ENCODE measurements at regions not wholly inside any gene's neighbourhood (a gene's known extent, or its start where the extent isn't known, plus 50 kb on each side); places are given as distances from the start of the nearest gene placed in this dataset.
"Not testable (repeated sequence)": the region's sequence is repeated elsewhere in the genome, so short reads cannot be mapped to it uniquely, and the experiment has no call there.

- no peak for DNase-seq (ENCODE audit: low spot score)
Observed at GRCh38 chr6:74579794-74580193, 626.1 kb downstream of the COL12A1 start.

GRCh38 chr6:74579047-74579446 lies 626.8 kb downstream of the COL12A1 start:
- no peak for DNase-seq (ENCODE audit: low spot score)

GRCh38 chr6:74578339-74578738 lies 627.5 kb downstream of the COL12A1 start:
- peak; percentile 62 for DNase-seq (ENCODE audit: low spot score)

- no peak for DNase-seq (ENCODE audit: low spot score)
Observed at GRCh38 chr6:74577619-74578018, 628.2 kb downstream of the COL12A1 start.

GRCh38 chr6:74574794-74575193 lies 631.1 kb downstream of the COL12A1 start:
- DNase-seq (ENCODE audit: low spot score): peak; percentile 17

GRCh38 chr6:74573613-74574012 lies 632.2 kb downstream of the COL12A1 start:
- DNase-seq (ENCODE audit: low spot score): no peak

GRCh38 chr6:74570044-74570443 lies 635.8 kb downstream of the COL12A1 start:
- DNase-seq (ENCODE audit: low spot score): no peak

GRCh38 chr6:74568861-74569260 lies 637.0 kb downstream of the COL12A1 start:
- no peak for DNase-seq (ENCODE audit: low spot score)

- DNase-seq (ENCODE audit: low spot score): not testable (repeated sequence)
Observed at GRCh38 chr6:74567923-74568290, 637.9 kb downstream of the COL12A1 start.

GRCh38 chr6:74567281-74567922 lies 638.5 kb downstream of the COL12A1 start:
- no peak for DNase-seq (ENCODE audit: low spot score)

GRCh38 chr6:74557236-74557635 lies 648.6 kb downstream of the COL12A1 start:
- no peak for DNase-seq (ENCODE audit: low spot score)

GRCh38 chr6:74554041-74554440 lies 651.8 kb downstream of the COL12A1 start:
- no peak for DNase-seq (ENCODE audit: low spot score)

- DNase-seq (ENCODE audit: low spot score): peak; percentile 7
Observed at GRCh38 chr6:74551896-74552295, 654.0 kb downstream of the COL12A1 start.

- DNase-seq (ENCODE audit: low spot score): no peak
Observed at GRCh38 chr6:74550821-74551220, 655.0 kb downstream of the COL12A1 start.

GRCh38 chr6:74549746-74550145 lies 656.1 kb downstream of the COL12A1 start:
- no peak for DNase-seq (ENCODE audit: low spot score)

GRCh38 chr6:74534465-74535211 lies 671.2 kb downstream of the COL12A1 start:
- DNase-seq (ENCODE audit: low spot score): peak; percentile 49

GRCh38 chr6:74519163-74519562 lies 686.7 kb downstream of the COL12A1 start:
- peak; percentile 42 for DNase-seq (ENCODE audit: low spot score)

GRCh38 chr6:74518035-74518434 lies 687.8 kb downstream of the COL12A1 start:
- DNase-seq (ENCODE audit: low spot score): no peak

GRCh38 chr6:74510878-74511277 lies 695.0 kb downstream of the COL12A1 start:
- no peak for DNase-seq (ENCODE audit: low spot score)

GRCh38 chr6:74507649-74508048 lies 698.2 kb downstream of the COL12A1 start:
- DNase-seq (ENCODE audit: low spot score): no peak

- DNase-seq (ENCODE audit: low spot score): no peak
Observed at GRCh38 chr6:74505391-74505790, 700.5 kb downstream of the COL12A1 start.

GRCh38 chr6:74504941-74505340 lies 700.9 kb downstream of the COL12A1 start:
- DNase-seq (ENCODE audit: low spot score): no peak

- DNase-seq (ENCODE audit: low spot score): no peak
Observed at GRCh38 chr6:74492587-74492986, 713.3 kb downstream of the COL12A1 start.

Measured in AG20443 (cell line).